SK-N-SH treated with all-trans-retinoic acid at 6 μM for 48 hours (cell line): ENCODE measurements at regions not wholly inside any gene's neighbourhood (a gene's known extent, or its start where the extent isn't known, plus 50 kb on each side); places are given as distances from the start of the nearest gene placed in this dataset.

Source experiments
- ARNTL ChIP-seq: fragments of 450-650 bp; formaldehyde crosslinking; IDR thresholded peaks from 2 replicates; pipeline ENCODE4 v1.5.0; 2020; ENCODE audit warnings: low read depth, mild to moderate bottlenecking, moderate library complexity, borderline replicate concordance
- OSR1 ChIP-seq: fragments of 250-450 bp; sonication (Bioruptor Pico); IDR thresholded peaks from 2 replicates; pipeline ENCODE4 v1.8.0; 2022; ENCODE audit warnings: moderate library complexity, mild to moderate bottlenecking, inconsistent platforms
- RARB ChIP-seq: fragments of 250-450 bp; sonication (Bioruptor Pico); IDR thresholded peaks from 2 replicates; pipeline ENCODE4 v1.8.0; 2021; ENCODE audit warnings: mild to moderate bottlenecking, moderate library complexity
- TCF4 ChIP-seq: fragments of 250-450 bp; sonication (Bioruptor Pico); IDR thresholded peaks from 2 replicates; pipeline ENCODE4 v1.8.0; 2021; ENCODE audit warnings: mild to moderate bottlenecking, moderate library complexity, borderline replicate concordance
- TOX ChIP-seq: fragments of 250-450 bp; sonication (Bioruptor Pico); IDR thresholded peaks from 2 replicates; pipeline ENCODE4 v1.8.0; 2021; ENCODE audit warnings: mild to moderate bottlenecking, moderate library complexity, borderline replicate concordance
- ZFP3 ChIP-seq: fragments of 250-450 bp; sonication (Bioruptor Pico); IDR thresholded peaks from 2 replicates; pipeline ENCODE4 v1.5.0; 2020; ENCODE audit warnings: mild to moderate bottlenecking, moderate library complexity
- ZFP30 ChIP-seq: fragments of 450-650 bp; formaldehyde crosslinking; IDR thresholded peaks from 2 replicates; pipeline ENCODE4 v1.5.0; 2022; ENCODE audit warnings: mild to moderate bottlenecking, moderate library complexity
- ZNF565 ChIP-seq: fragments of 450-650 bp; formaldehyde crosslinking; conservative IDR thresholded peaks from 2 replicates; pipeline ENCODE4 v1.5.0; 2020; ENCODE audit warnings: low read depth, mild to moderate bottlenecking, moderate library complexity
- ZNF8 ChIP-seq: fragments of 450-650 bp; formaldehyde crosslinking; IDR thresholded peaks from 2 replicates; pipeline ENCODE4 v1.5.0; 2020; ENCODE audit warnings: mild to moderate bottlenecking, moderate library complexity
- TF ChIP-seq, protein P1 (sequence below): fragments of 250-450 bp; sonication (Bioruptor Pico); IDR thresholded peaks from 2 replicates; pipeline ENCODE4 v1.8.0; 2020; ENCODE audit warnings: mild to moderate bottlenecking, moderate library complexity, borderline replicate concordance
- TF ChIP-seq, protein P2 (sequence below): fragments of 250-450 bp; sonication (Bioruptor Pico); IDR thresholded peaks from 2 replicates; pipeline ENCODE4 v1.5.1; 2020; ENCODE audit warnings: low read depth, mild to moderate bottlenecking, moderate library complexity
- TF ChIP-seq, protein P3 (sequence below): fragments of 250-450 bp; sonication (Bioruptor Pico); IDR thresholded peaks from 2 replicates; pipeline ENCODE4 v1.5.1; 2021; ENCODE audit warnings: mild to moderate bottlenecking, moderate library complexity

DNA sequence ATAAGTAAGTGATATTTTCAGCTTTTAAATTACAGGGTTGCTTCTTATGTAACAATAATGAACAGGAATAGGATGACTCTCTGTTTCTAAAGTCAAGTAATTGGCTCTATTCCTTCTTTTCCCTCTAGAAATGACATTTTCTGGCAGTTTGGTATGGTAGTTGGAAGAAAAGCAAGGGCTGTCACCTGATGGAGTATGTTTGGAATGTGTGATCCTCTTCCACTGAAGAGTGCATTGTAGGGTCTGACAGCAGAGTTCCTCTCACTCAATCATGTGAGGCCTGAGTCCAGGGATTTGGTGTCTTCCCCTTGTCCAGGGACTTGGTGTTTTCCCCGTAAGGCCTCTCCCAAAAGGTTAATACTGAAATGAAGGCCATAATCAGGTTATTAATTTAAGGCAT, 233.8 kb upstream of the FBXL7 start:
- TF ChIP-seq ZNF8 (no peak), ARNTL (CRISPR knock-in tag) (no peak), TOX (CRISPR knock-in tag) (no peak), RARB (CRISPR knock-in tag) (no peak), TCF4 (no peak), ZNF565 (CRISPR knock-in tag) (no peak), OSR1 (CRISPR knock-in tag) (no peak), ZFP3 (no peak), ZFP30 (CRISPR knock-in tag) (no peak)
- TF ChIP-seq, protein P1, sequence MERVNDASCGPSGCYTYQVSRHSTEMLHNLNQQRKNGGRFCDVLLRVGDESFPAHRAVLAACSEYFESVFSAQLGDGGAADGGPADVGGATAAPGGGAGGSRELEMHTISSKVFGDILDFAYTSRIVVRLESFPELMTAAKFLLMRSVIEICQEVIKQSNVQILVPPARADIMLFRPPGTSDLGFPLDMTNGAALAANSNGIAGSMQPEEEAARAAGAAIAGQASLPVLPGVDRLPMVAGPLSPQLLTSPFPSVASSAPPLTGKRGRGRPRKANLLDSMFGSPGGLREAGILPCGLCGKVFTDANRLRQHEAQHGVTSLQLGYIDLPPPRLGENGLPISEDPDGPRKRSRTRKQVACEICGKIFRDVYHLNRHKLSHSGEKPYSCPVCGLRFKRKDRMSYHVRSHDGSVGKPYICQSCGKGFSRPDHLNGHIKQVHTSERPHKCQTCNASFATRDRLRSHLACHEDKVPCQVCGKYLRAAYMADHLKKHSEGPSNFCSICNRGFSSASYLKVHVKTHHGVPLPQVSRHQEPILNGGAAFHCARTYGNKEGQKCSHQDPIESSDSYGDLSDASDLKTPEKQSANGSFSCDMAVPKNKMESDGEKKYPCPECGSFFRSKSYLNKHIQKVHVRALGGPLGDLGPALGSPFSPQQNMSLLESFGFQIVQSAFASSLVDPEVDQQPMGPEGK (CRISPR knock-in tag), result no peak
- TF ChIP-seq, protein P2, sequence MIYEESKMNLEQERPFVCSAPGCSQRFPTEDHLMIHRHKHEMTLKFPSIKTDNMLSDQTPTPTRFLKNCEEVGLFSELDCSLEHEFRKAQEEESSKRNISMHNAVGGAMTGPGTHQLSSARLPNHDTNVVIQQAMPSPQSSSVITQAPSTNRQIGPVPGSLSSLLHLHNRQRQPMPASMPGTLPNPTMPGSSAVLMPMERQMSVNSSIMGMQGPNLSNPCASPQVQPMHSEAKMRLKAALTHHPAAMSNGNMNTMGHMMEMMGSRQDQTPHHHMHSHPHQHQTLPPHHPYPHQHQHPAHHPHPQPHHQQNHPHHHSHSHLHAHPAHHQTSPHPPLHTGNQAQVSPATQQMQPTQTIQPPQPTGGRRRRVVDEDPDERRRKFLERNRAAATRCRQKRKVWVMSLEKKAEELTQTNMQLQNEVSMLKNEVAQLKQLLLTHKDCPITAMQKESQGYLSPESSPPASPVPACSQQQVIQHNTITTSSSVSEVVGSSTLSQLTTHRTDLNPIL, result no peak
- TF ChIP-seq, protein P3, sequence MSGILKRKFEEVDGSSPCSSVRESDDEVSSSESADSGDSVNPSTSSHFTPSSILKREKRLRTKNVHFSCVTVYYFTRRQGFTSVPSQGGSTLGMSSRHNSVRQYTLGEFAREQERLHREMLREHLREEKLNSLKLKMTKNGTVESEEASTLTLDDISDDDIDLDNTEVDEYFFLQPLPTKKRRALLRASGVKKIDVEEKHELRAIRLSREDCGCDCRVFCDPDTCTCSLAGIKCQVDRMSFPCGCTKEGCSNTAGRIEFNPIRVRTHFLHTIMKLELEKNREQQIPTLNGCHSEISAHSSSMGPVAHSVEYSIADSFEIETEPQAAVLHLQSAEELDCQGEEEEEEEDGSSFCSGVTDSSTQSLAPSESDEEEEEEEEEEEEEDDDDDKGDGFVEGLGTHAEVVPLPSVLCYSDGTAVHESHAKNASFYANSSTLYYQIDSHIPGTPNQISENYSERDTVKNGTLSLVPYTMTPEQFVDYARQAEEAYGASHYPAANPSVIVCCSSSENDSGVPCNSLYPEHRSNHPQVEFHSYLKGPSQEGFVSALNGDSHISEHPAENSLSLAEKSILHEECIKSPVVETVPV (CRISPR knock-in tag), result no peak
